ENCODE measurements at regions not wholly inside any gene's neighbourhood (a gene's known extent, or its start where the extent isn't known, plus 50 kb on each side); places are given as distances from the start of the nearest gene placed in this dataset.

DNA sequence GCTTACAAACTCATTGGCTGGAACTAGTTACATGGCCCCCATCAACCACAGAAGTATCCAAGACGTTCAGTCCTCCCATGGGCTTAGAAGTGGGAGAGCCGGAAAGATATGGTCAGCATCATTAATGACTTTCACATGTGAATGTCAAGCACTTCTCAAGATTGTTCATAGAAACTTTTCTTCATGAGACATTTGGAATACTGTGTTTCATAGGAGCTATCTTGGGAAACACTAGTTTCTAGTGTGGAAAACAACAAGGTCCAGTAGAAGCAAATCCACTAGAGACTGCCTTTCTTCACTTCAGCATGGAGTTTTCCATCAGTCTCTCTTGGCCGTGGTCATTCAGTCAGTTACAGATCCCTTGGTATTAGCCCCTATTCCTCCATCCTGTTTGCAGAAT lies 160.9 kb downstream of the C11orf91 start:
- Histone ChIP-seq H3K9me2 (ENCODE audit: insufficient read depth, low read length) (no peaks in the 10 kb centered on the region), H3K36me3 (ENCODE audit: insufficient read depth, low read length) (peaks cover 53% of the 10 kb centered on the region), H3K4me1 (ENCODE audit: insufficient read depth, low read length, poor library complexity, severe bottlenecking) (peaks cover 51% of the 10 kb centered on the region), H3K27ac (ENCODE audit: low read depth, low read length, poor library complexity, severe bottlenecking) (peak overlapping the region; percentile 76), H3K79me2 (ENCODE audit: insufficient read depth, low read depth, low read length) (peaks cover 45% of the 10 kb centered on the region; the same call in 1 of the 2 replicates), H3K4me2 (ENCODE audit: low read length) (peak overlapping the region; percentile 56), H4K20me1 (ENCODE audit: insufficient read depth, low read length) (no peaks in the 10 kb centered on the region; the same call in 1 of the 2 replicates), H3K4me3 (ENCODE audit: low read depth, low read length, poor library complexity, severe bottlenecking) (peak overlapping the region; percentile 44), H2AFZ (ENCODE audit: low read length) (no peak overlapping the region), H3K9me3 (ENCODE audit: low read length) (peaks cover 6% of the 10 kb centered on the region)
- ChIA-PET POLR2A (interaction anchor here (1.0 to 1.3 kb wide), 2 partner anchors 46 to 160 kb away, joined by 3 read pairs; no protein-coding TSS in a partner anchor), CTCF (ENCODE audit: unreplicated experiment) (no interaction called here)
- TF ChIP-seq, protein P1, sequence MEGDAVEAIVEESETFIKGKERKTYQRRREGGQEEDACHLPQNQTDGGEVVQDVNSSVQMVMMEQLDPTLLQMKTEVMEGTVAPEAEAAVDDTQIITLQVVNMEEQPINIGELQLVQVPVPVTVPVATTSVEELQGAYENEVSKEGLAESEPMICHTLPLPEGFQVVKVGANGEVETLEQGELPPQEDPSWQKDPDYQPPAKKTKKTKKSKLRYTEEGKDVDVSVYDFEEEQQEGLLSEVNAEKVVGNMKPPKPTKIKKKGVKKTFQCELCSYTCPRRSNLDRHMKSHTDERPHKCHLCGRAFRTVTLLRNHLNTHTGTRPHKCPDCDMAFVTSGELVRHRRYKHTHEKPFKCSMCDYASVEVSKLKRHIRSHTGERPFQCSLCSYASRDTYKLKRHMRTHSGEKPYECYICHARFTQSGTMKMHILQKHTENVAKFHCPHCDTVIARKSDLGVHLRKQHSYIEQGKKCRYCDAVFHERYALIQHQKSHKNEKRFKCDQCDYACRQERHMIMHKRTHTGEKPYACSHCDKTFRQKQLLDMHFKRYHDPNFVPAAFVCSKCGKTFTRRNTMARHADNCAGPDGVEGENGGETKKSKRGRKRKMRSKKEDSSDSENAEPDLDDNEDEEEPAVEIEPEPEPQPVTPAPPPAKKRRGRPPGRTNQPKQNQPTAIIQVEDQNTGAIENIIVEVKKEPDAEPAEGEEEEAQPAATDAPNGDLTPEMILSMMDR (conservative IDR thresholded peaks at IDR 0.05; ENCODE audit: low read length) = no peak
- no peak for TF ChIP-seq EZH2phosphoT487 (IDR thresholded peaks at IDR 0.05; ENCODE audit: borderline replicate concordance, low read depth, low read length)
- BruUV-seq (replicated peaks) = no TSS peak
- no peak for DNase-seq (ENCODE audit: low spot score)
- intact Hi-C loops (cut with micrococcal nuclease; ENCODE audit: unreplicated experiment) = loop anchor here (2.0 to 10.0 kb wide), 4 partner anchors 61 to 375 kb away; partner anchors contain the start of genes CSTF3 and KIAA1549L

GRCh38 chr11:33538726-33539125 lies 161.9 kb downstream of the C11orf91 start:
- no peak for DNase-seq (ENCODE audit: low spot score)
- Histone ChIP-seq H4K20me1 (ENCODE audit: insufficient read depth, low read length) (no peaks in the 10 kb centered on the region; the same call in 1 of the 2 replicates), H3K4me1 (ENCODE audit: insufficient read depth, low read length, poor library complexity, severe bottlenecking) (peaks cover 52% of the 10 kb centered on the region), H3K36me3 (ENCODE audit: insufficient read depth, low read length) (peaks cover 49% of the 10 kb centered on the region), H2AFZ (ENCODE audit: low read length) (no peak overlapping the region), H3K4me2 (ENCODE audit: low read length) (peak overlapping the region; percentile 56), H3K27ac (ENCODE audit: low read depth, low read length, poor library complexity, severe bottlenecking) (no peak overlapping the region), H3K9me3 (ENCODE audit: low read length) (peaks cover 12% of the 10 kb centered on the region), H3K9me2 (ENCODE audit: insufficient read depth, low read length) (no peaks in the 10 kb centered on the region), H3K4me3 (ENCODE audit: low read depth, low read length, poor library complexity, severe bottlenecking) (no peak overlapping the region), H3K79me2 (ENCODE audit: insufficient read depth, low read depth, low read length) (peaks cover 53% of the 10 kb centered on the region; the same call in 1 of the 2 replicates)
- TF ChIP-seq, protein P1 (conservative IDR thresholded peaks at IDR 0.05; ENCODE audit: low read length) = no peak
- no peak for TF ChIP-seq EZH2phosphoT487 (IDR thresholded peaks at IDR 0.05; ENCODE audit: borderline replicate concordance, low read depth, low read length)
- BruUV-seq (replicated peaks) = no TSS peak
- POLR2A ChIA-PET = no interaction called here
- intact Hi-C loops (cut with micrococcal nuclease; ENCODE audit: unreplicated experiment) = no loop called here
- CTCF ChIA-PET (ENCODE audit: unreplicated experiment) = no interaction called here

GRCh38 chr11:33536178-33536577 lies 164.4 kb downstream of the C11orf91 start:
- Histone ChIP-seq H4K20me1 (ENCODE audit: insufficient read depth, low read length) (no peaks in the 10 kb centered on the region; the same call in 1 of the 2 replicates), H3K9me3 (ENCODE audit: low read length) (peaks cover 12% of the 10 kb centered on the region), H3K4me2 (ENCODE audit: low read length) (no peak overlapping the region), H3K27ac (ENCODE audit: low read depth, low read length, poor library complexity, severe bottlenecking) (no peak overlapping the region), H3K4me1 (ENCODE audit: insufficient read depth, low read length, poor library complexity, severe bottlenecking) (peaks cover 62% of the 10 kb centered on the region), H3K36me3 (ENCODE audit: insufficient read depth, low read length) (peaks cover 28% of the 10 kb centered on the region), H2AFZ (ENCODE audit: low read length) (no peak overlapping the region), H3K79me2 (ENCODE audit: insufficient read depth, low read depth, low read length) (peaks cover 57% of the 10 kb centered on the region; the same call in 1 of the 2 replicates), H3K4me3 (ENCODE audit: low read depth, low read length, poor library complexity, severe bottlenecking) (no peak overlapping the region), H3K9me2 (ENCODE audit: insufficient read depth, low read length) (no peaks in the 10 kb centered on the region)
- CTCF ChIA-PET (ENCODE audit: unreplicated experiment) = no interaction called here
- TF ChIP-seq, protein P1 (conservative IDR thresholded peaks at IDR 0.05; ENCODE audit: low read length) = no peak
- TF ChIP-seq EZH2phosphoT487 (IDR thresholded peaks at IDR 0.05; ENCODE audit: borderline replicate concordance, low read depth, low read length) = no peak
- intact Hi-C loops (cut with micrococcal nuclease; ENCODE audit: unreplicated experiment) = no loop called here
- POLR2A ChIA-PET = interaction anchor here (0.6 to 0.8 kb wide), 2 partner anchors 24 to 131 kb away, joined by 3 read pairs; no protein-coding TSS in a partner anchor
- no TSS peak for BruUV-seq (replicated peaks)
- DNase-seq (ENCODE audit: low spot score) = no peak

Data from OCI-LY7 (cell line).